GM18502 (cell line): ENCODE measurements at regions not wholly inside any gene's neighbourhood (a gene's known extent, or its start where the extent isn't known, plus 50 kb on each side); places are given as distances from the start of the nearest gene placed in this dataset.
"Not testable (repeated sequence)": the region's sequence is repeated elsewhere in the genome, so short reads cannot be mapped to it uniquely, and the experiment has no call there.

Source experiments
- ATAC-seq: cut with Tn5 transposase; IDR thresholded peaks from one replicate; pipeline ENCODE4 v1.9.1; 2021; ENCODE audit warnings: mild to moderate bottlenecking; ENCODE audit not compliant: unreplicated experiment, poor library complexity

GRCh38 chr2:55124682-55125081 lies 74.4 kb upstream of the RTN4 start:
- ATAC-seq = not testable (repeated sequence)

- ATAC-seq = no peak
Observed at GRCh38 chr2:55123851-55124269, 73.6 kb upstream of the RTN4 start.

- ATAC-seq = no peak
Observed at GRCh38 chr2:55120634-55121359, 70.5 kb upstream of the RTN4 start.

GRCh38 chr2:55119711-55120487 lies 69.6 kb upstream of the RTN4 start:
- no peak for ATAC-seq

GRCh38 chr2:55118643-55119083 lies 68.4 kb upstream of the RTN4 start:
- no peak for ATAC-seq

- ATAC-seq = no peak
Observed at GRCh38 chr2:55116966-55117365, 66.7 kb upstream of the RTN4 start.

- ATAC-seq = no peak
Observed at GRCh38 chr2:55116598-55116964, 66.3 kb upstream of the RTN4 start.

GRCh38 chr2:55115761-55116597 lies 65.7 kb upstream of the RTN4 start:
- ATAC-seq = no peak

- ATAC-seq = no peak
Observed at GRCh38 chr2:55114597-55114996, 64.3 kb upstream of the RTN4 start.

GRCh38 chr2:55114082-55114481 lies 63.8 kb upstream of the RTN4 start:
- no peak for ATAC-seq

- ATAC-seq = no peak
Observed at GRCh38 chr2:55112229-55113031, 62.2 kb upstream of the RTN4 start.

- ATAC-seq = peak; percentile 52
Observed at GRCh38 chr2:55111570-55112228, 61.4 kb upstream of the RTN4 start.

- no peak for ATAC-seq
Observed at GRCh38 chr2:55111230-55111569, 60.9 kb upstream of the RTN4 start.

- ATAC-seq = no peak
Observed at GRCh38 chr2:55109219-55109891, 59.1 kb upstream of the RTN4 start.

- no peak for ATAC-seq
Observed at GRCh38 chr2:55108456-55109160, 58.4 kb upstream of the RTN4 start.

- no peak for ATAC-seq
Observed at GRCh38 chr2:55107436-55107835, 57.2 kb upstream of the RTN4 start.

GRCh38 chr2:55106148-55106547 lies 55.9 kb upstream of the RTN4 start:
- ATAC-seq = no peak

- no peak for ATAC-seq
Observed at GRCh38 chr2:55105456-55105855, 55.2 kb upstream of the RTN4 start.

GRCh38 chr2:55103046-55103445 lies 52.8 kb upstream of the RTN4 start:
- ATAC-seq = no peak
